ENCODE measurements at regions not wholly inside any gene's neighbourhood (a gene's known extent, or its start where the extent isn't known, plus 50 kb on each side); places are given as distances from the start of the nearest gene placed in this dataset.
"Not testable (repeated sequence)": the region's sequence is repeated elsewhere in the genome, so short reads cannot be mapped to it uniquely, and the experiment has no call there.

GRCh38 chr2:163085366-163086024 lies 246.9 kb upstream of the KCNH7 start:
- not testable (repeated sequence) for TF ChIP-seq CTCF, POLR2A (IDR thresholded peaks at IDR 0.05)
